ENCODE measurements at regions not wholly inside any gene's neighbourhood (a gene's known extent, or its start where the extent isn't known, plus 50 kb on each side); places are given as distances from the start of the nearest gene placed in this dataset.
"Not testable (repeated sequence)": the region's sequence is repeated elsewhere in the genome, so short reads cannot be mapped to it uniquely, and the experiment has no call there.

GRCh38 chr10:130352291-130352645 lies 216.1 kb downstream of the GLRX3 start:
- no peak for DNase-seq

GRCh38 chr10:130353928-130354572 lies 217.9 kb downstream of the GLRX3 start:
- DNase-seq, result no peak

- DNase-seq, result no peak
Measured at GRCh38 chr10:130354573-130354954, 218.4 kb downstream of the GLRX3 start.

- DNase-seq, result no peak
Measured at GRCh38 chr10:130354976-130355795, 219.0 kb downstream of the GLRX3 start.

- not testable (repeated sequence) for DNase-seq
Measured at GRCh38 chr10:130356429-130356828, 220.2 kb downstream of the GLRX3 start.

- DNase-seq, result no peak
Measured at GRCh38 chr10:130357226-130357625, 221.0 kb downstream of the GLRX3 start.

GRCh38 chr10:130357951-130358350 lies 221.8 kb downstream of the GLRX3 start:
- DNase-seq, result no peak

- DNase-seq, result no peak
Measured at GRCh38 chr10:130358981-130359650, 222.9 kb downstream of the GLRX3 start.

- no peak for DNase-seq
Measured at GRCh38 chr10:130359711-130360110, 223.5 kb downstream of the GLRX3 start.

GRCh38 chr10:130360826-130361311 lies 224.7 kb downstream of the GLRX3 start:
- no peak for DNase-seq

GRCh38 chr10:130361351-130362105 lies 225.3 kb downstream of the GLRX3 start:
- no peak for DNase-seq

GRCh38 chr10:130362308-130362761 lies 226.1 kb downstream of the GLRX3 start:
- no peak for DNase-seq

GRCh38 chr10:130363051-130363450 lies 226.9 kb downstream of the GLRX3 start:
- no peak for DNase-seq

- DNase-seq, result no peak
Measured at GRCh38 chr10:130363899-130364445, 227.8 kb downstream of the GLRX3 start.

GRCh38 chr10:130364631-130365411 lies 228.6 kb downstream of the GLRX3 start:
- DNase-seq, result no peak

- no peak for DNase-seq
Measured at GRCh38 chr10:130368761-130369560, 232.8 kb downstream of the GLRX3 start.

GRCh38 chr10:130369645-130370381 lies 233.6 kb downstream of the GLRX3 start:
- DNase-seq, result no peak

- no peak for DNase-seq
Measured at GRCh38 chr10:130370721-130371120, 234.5 kb downstream of the GLRX3 start.

GRCh38 chr10:130371156-130371555 lies 235.0 kb downstream of the GLRX3 start:
- DNase-seq, result no peak

GRCh38 chr10:130371666-130372065 lies 235.5 kb downstream of the GLRX3 start:
- no peak for DNase-seq

All from DMS53 (cell line).